Upper lobe of left lung (tissue), 6 donors: ENCODE measurements at regions not wholly inside any gene's neighbourhood (a gene's known extent, or its start where the extent isn't known, plus 50 kb on each side); places are given as distances from the start of the nearest gene placed in this dataset.
A peak's percentile ranks its signal among the peaks of the same experiment; 100 is the strongest.

Experiments used
- ATAC-seq, 2 donors: fragments of 200-7000 bp; cut with Tn5 transposase; one replicate each; pipeline ENCODE4 v1.9.1; 2022; ENCODE audit warnings: mild to moderate bottlenecking in 2 of 2, moderate library complexity in 2 of 2; ENCODE audit not compliant: low FRiP score in 2 of 2
- DNase-seq, 2 donors: peaks; one replicate each; pipeline ENCODE4 v3.0.0-alpha.2; 2019 to 2020
- H3K27ac ChIP-seq, 4 donors: fragments of 200-600 bp; sonication (generic); one replicate each; pipeline ENCODE4 v1.5.1; 2016 to 2019
- H3K27me3 ChIP-seq, 4 donors: fragments of 200-600 bp; sonication (generic); one replicate each; pipeline ENCODE4 v1.5.1; 2017 to 2019
- H3K36me3 ChIP-seq, 4 donors: fragments of 200-600 bp; sonication (generic); one replicate each; pipeline ENCODE4 v1.5.1; 2016 to 2019
- H3K4me1 ChIP-seq, 4 donors: fragments of 200-600 bp; sonication (generic); one replicate each; pipeline ENCODE4 v1.5.1; 2018 to 2019
- H3K4me3 ChIP-seq, 4 donors: fragments of 200-600 bp; sonication (generic); one replicate each; pipeline ENCODE4 v1.5.1; 2017 to 2019; ENCODE audit warnings: mild to moderate bottlenecking in 2 of 4, moderate library complexity in 1 of 4
- H3K9me3 ChIP-seq, 4 donors: fragments of 200-600 bp; sonication (generic); one replicate each; pipeline ENCODE4 v1.5.1; 2018 to 2019
- CTCF ChIP-seq, 6 experiments: fragments of 450-650 bp in 4 of 6; fragments of 200-600 bp in 2 of 6; sonication (generic) in 2 of 6; IDR thresholded peaks; one replicate each; pipeline ENCODE4 v1.5.1; 2016 to 2019; ENCODE audit warnings: antibody characterized with exemption in 6 of 6
- EP300 ChIP-seq, 4 donors: sonication (generic); formaldehyde crosslinking; IDR thresholded peaks; one replicate each; pipeline ENCODE4 v1.5.1; 2017; ENCODE audit warnings: antibody characterized with exemption in 4 of 4, control low read depth in 2 of 4
- POLR2A ChIP-seq, 4 donors: fragments of 450-650 bp; IDR thresholded peaks; one replicate each; pipeline ENCODE4 v1.5.1; 2016 to 2017; ENCODE audit warnings: antibody characterized with exemption in 4 of 4, mild to moderate bottlenecking in 2 of 4
- POLR2AphosphoS5 ChIP-seq, 2 donors: sonication (generic); formaldehyde crosslinking; IDR thresholded peaks; one replicate each; pipeline ENCODE4 v1.5.1; 2017; ENCODE audit warnings: antibody characterized with exemption in 2 of 2
- WGBS, 2 donors: methylation state at CpG; one replicate each; pipeline ENCODE4 v1.1.5; 2017 to 2018; 5-methylcytosine and 5-hydroxymethylcytosine counted together
- donor health status: DM: no; HTN: no; CAD: no; lungs with moderate emphysema.
- donor health status: DM: no; HTN: yes; CAD: no; lungs with severe emphysema.

GRCh38 chr1:209229494-209230061 lies 353.9 kb upstream of the CAMK1G start:
- Histone ChIP-seq H3K4me1 (peaks cover 0 to 3% (median 0%) of the 10 kb centered on the region in 4 donors), H3K27me3 (peaks cover 0 to 9% (median 4%) of the 10 kb centered on the region in 4 donors), H3K9me3 (peaks cover 6 to 11% (median 6%) of the 10 kb centered on the region in 4 donors), H3K4me3 (no peak overlapping the region), H3K36me3 (no peaks in the 10 kb centered on the region), H3K27ac (no peak overlapping the region)
- 78 to 85% methylated on average over 3 of the region's 3 CpGs for WGBS, 2 donors
- no peak for TF ChIP-seq POLR2AphosphoS5 (IDR thresholded peaks at IDR 0.05)
- no peak for TF ChIP-seq POLR2A (IDR thresholded peaks at IDR 0.05)
- no peak for TF ChIP-seq CTCF (IDR thresholded peaks at IDR 0.05)
- no peak for TF ChIP-seq EP300 (IDR thresholded peaks at IDR 0.05)
- DNase-seq, result no peak
- ATAC-seq, result no peak

- 87 to 91% methylated on average over 1 of the region's 1 CpG for WGBS, 2 donors
- Histone ChIP-seq H3K4me1 (peaks cover 0 to 3% (median 0%) of the 10 kb centered on the region in 4 donors), H3K27ac (no peak overlapping the region), H3K36me3 (no peaks in the 10 kb centered on the region), H3K4me3 (no peak overlapping the region), H3K27me3 (peaks cover 0 to 9% (median 4%) of the 10 kb centered on the region in 4 donors), H3K9me3 (peaks cover 6 to 11% (median 6%) of the 10 kb centered on the region in 4 donors)
- TF ChIP-seq POLR2A (IDR thresholded peaks at IDR 0.05) (no peak), POLR2AphosphoS5 (IDR thresholded peaks at IDR 0.05) (no peak), EP300 (IDR thresholded peaks at IDR 0.05) (no peak), CTCF (IDR thresholded peaks at IDR 0.05) (no peak)
- no peak for DNase-seq
- no peak for ATAC-seq
Observed at GRCh38 chr1:209230314-209230713, 353.2 kb upstream of the CAMK1G start.

- Histone ChIP-seq H3K4me3 (no peak overlapping the region), H3K36me3 (no peaks in the 10 kb centered on the region), H3K4me1 (peaks cover 0 to 3% (median 0%) of the 10 kb centered on the region in 4 donors), H3K27ac (no peak overlapping the region), H3K27me3 (peaks cover 0 to 9% (median 4%) of the 10 kb centered on the region in 4 donors), H3K9me3 (peaks cover 6 to 11% (median 6%) of the 10 kb centered on the region in 4 donors)
- ATAC-seq (no peak), DNase-seq (peak in 1 of 2 donors; percentile 79)
- 30 to 47% methylated on average over 34 to 39 of the region's 84 CpGs for WGBS, 2 donors
- no peak for TF ChIP-seq EP300 (IDR thresholded peaks at IDR 0.05)
- TF ChIP-seq CTCF (IDR thresholded peaks at IDR 0.05), result no peak
- TF ChIP-seq POLR2AphosphoS5 (IDR thresholded peaks at IDR 0.05), result no peak
- no peak for TF ChIP-seq POLR2A (IDR thresholded peaks at IDR 0.05)
Observed at GRCh38 chr1:209231476-209232156, 351.9 kb upstream of the CAMK1G start.

- no peak for DNase-seq
- 94 to 95% methylated on average over 17 of the region's 17 CpGs for whole genome bisulfite sequencing, 2 donors
- ATAC-seq, result no peak
Observed at GRCh38 chr1:209232197-209232596, 351.3 kb upstream of the CAMK1G start.

More at GRCh38 chr1:209232197-209232596, 351.3 kb upstream of the CAMK1G start:
- no peak overlapping the region for H3K4me3 ChIP-seq
- no peak for TF ChIP-seq CTCF (IDR thresholded peaks at IDR 0.05)
- no peak for TF ChIP-seq EP300 (IDR thresholded peaks at IDR 0.05)
- TF ChIP-seq POLR2A (IDR thresholded peaks at IDR 0.05), result no peak
- TF ChIP-seq POLR2AphosphoS5 (IDR thresholded peaks at IDR 0.05), result no peak
- H3K27me3 ChIP-seq, result peaks cover 0 to 9% (median 4%) of the 10 kb centered on the region in 4 donors
- H3K36me3 ChIP-seq, result no peaks in the 10 kb centered on the region
- H3K27ac ChIP-seq, result no peak overlapping the region
- peaks cover 0 to 3% (median 0%) of the 10 kb centered on the region in 4 donors for H3K4me1 ChIP-seq
- H3K9me3 ChIP-seq, result peaks cover 6 to 11% (median 6%) of the 10 kb centered on the region in 4 donors
